Spleen (tissue), 11 donors: ENCODE measurements at regions not wholly inside any gene's neighbourhood (a gene's known extent, or its start where the extent isn't known, plus 50 kb on each side); places are given as distances from the start of the nearest gene placed in this dataset.

Experiments used
- DNase-seq: peaks from one replicate; pipeline ENCODE4 v3.0.0-alpha.2; 2020
- H3K27ac ChIP-seq, 8 donors: fragments of 200-600 bp; sonication (generic) in 7 of 8; 1 replicate in 4 of 8; 2 replicates in 4 of 8; pipeline versions ENCODE4 v1.5.0 to v1.8.0; 2016 to 2021; ENCODE audit warnings: inconsistent platforms in 4 of 8, mild to moderate bottlenecking in 4 of 8, moderate library complexity in 1 of 8
- H3K27me3 ChIP-seq, 7 donors: fragments of 200-600 bp; sonication (generic) in 6 of 7; replicated peaks in 1 of 7; 1 replicate in 4 of 7; 2 replicates in 3 of 7; pipeline versions ENCODE4 v1.5.0 to v1.8.0; 2016 to 2021; ENCODE audit warnings: inconsistent platforms in 3 of 7, mild to moderate bottlenecking in 1 of 7
- H3K36me3 ChIP-seq, 6 donors: fragments of 200-600 bp; sonication (generic) in 5 of 6; 1 replicate in 4 of 6; 2 replicates in 2 of 6; pipeline versions ENCODE4 v1.5.0 to v1.8.0; 2016 to 2021; ENCODE audit warnings: inconsistent platforms in 2 of 6
- H3K4me1 ChIP-seq, 6 donors: fragments of 200-600 bp; sonication (generic) in 5 of 6; 1 replicate in 3 of 6; 2 replicates in 3 of 6; pipeline versions ENCODE4 v1.5.0 to v1.8.0; 2016 to 2021; ENCODE audit warnings: inconsistent platforms in 3 of 6
- H3K4me3 ChIP-seq, 8 donors: fragments of 200-600 bp; sonication (generic) in 7 of 8; 1 replicate in 4 of 8; 2 replicates in 4 of 8; pipeline versions ENCODE4 v1.5.0 to v1.8.0; 2016 to 2021; ENCODE audit warnings: inconsistent platforms in 4 of 8, mild to moderate bottlenecking in 4 of 8, moderate library complexity in 2 of 8
- H3K9me3 ChIP-seq, 8 donors: fragments of 200-600 bp; sonication (generic) in 7 of 8; 1 replicate in 4 of 8; 2 replicates in 4 of 8; pipeline versions ENCODE4 v1.5.0 to v1.8.0; 2016 to 2021; ENCODE audit warnings: inconsistent platforms in 4 of 8
- CTCF ChIP-seq, 11 experiments: fragments of 200-600 bp in 7 of 11; fragments of 450-650 bp in 4 of 11; sonication (generic) in 4 of 11; IDR thresholded peaks in 8 of 11; conservative IDR thresholded peaks in 3 of 11; 1 replicate in 7 of 11; 2 replicates in 4 of 11; pipeline versions ENCODE4 v1.4.0 to v1.8.0; 2016 to 2021; ENCODE audit warnings: antibody characterized with exemption in 11 of 11, inconsistent platforms in 4 of 11, mild to moderate bottlenecking in 1 of 11
- POLR2A ChIP-seq, 3 donors: fragments of 450-650 bp; IDR thresholded peaks; one replicate each; pipeline ENCODE4 v1.5.1; 2017; ENCODE audit warnings: antibody characterized with exemption in 3 of 3, mild to moderate bottlenecking in 1 of 3
- POLR2AphosphoS5 ChIP-seq, 3 donors: sonication (generic); formaldehyde crosslinking; IDR thresholded peaks; one replicate each; pipeline ENCODE4 v1.5.1; 2017; ENCODE audit warnings: antibody characterized with exemption in 3 of 3
- WGBS, 5 donors: extraction: QIAGEN DNeasy Blood & Tissue Kit in 3 of 5; methylation state at CpG; one replicate each; pipeline versions ENCODE4 v1.1.5 to v1.1.7; 2013 to 2018; 5-methylcytosine and 5-hydroxymethylcytosine counted together
- intact Hi-C: fragments of 100-400 bp; cut with DNase I; formaldehyde crosslinking; loops from one replicate; pipeline ENCODE4 v1.15.0; 2023; ENCODE audit warnings: low total_unique reads
- donor health status: healthy with polysubstance abuse.
- donor health status: DM: no; HTN: no; CAD: no; lungs with moderate emphysema.
- donor health status: DM: no; HTN: no; CAD: no.
- donor health status: Bipolar disorder and iron deficiency.
- donor health status: healthy.
- donor health status: DM: no; HTN: no; CAD: no.
- donor health status: DM: yes; HTN: yes; CAD: no.

GRCh38 chr11:25758145-25758661 lies 573.7 kb upstream of the ANO3 start:
- Histone ChIP-seq H3K4me1 (no peaks in the 10 kb centered on the region), H3K36me3 (no peaks in the 10 kb centered on the region), H3K27ac (no peak overlapping the region), H3K4me3 (no peak overlapping the region), H3K27me3 (no peaks in the 10 kb centered on the region), H3K9me3 (peaks cover 0 to 37% (median 14%) of the 10 kb centered on the region in 8 donors)
- 82 to 89% (median 84%) methylated on average over 6 of the region's 6 CpGs for WGBS, 5 donors
- intact Hi-C loops = no loop called here
- TF ChIP-seq CTCF (IDR thresholded peaks at IDR 0.05 in 8 of 11, conservative IDR thresholded peaks at IDR 0.05 in 3 of 11) (no peak), POLR2AphosphoS5 (IDR thresholded peaks at IDR 0.05) (no peak), POLR2A (IDR thresholded peaks at IDR 0.05) (no peak)
- no peak for DNase-seq

- TF ChIP-seq CTCF (IDR thresholded peaks at IDR 0.05 in 8 of 11, conservative IDR thresholded peaks at IDR 0.05 in 3 of 11) = no peak
- Histone ChIP-seq H3K4me3 (no peak overlapping the region), H3K27me3 (no peaks in the 10 kb centered on the region), H3K4me1 (no peaks in the 10 kb centered on the region), H3K9me3 (peaks cover 0 to 17% (median 0%) of the 10 kb centered on the region in 8 donors), H3K36me3 (no peaks in the 10 kb centered on the region), H3K27ac (no peak overlapping the region)
- intact Hi-C loops = no loop called here
- WGBS, 5 donors = 61 to 83% (median 73%) methylated on average over 4 of the region's 4 CpGs
- DNase-seq = no peak
These were observed 565.5 kb upstream of the ANO3 start for GRCh38 chr11:25766332-25767015.

DNA sequence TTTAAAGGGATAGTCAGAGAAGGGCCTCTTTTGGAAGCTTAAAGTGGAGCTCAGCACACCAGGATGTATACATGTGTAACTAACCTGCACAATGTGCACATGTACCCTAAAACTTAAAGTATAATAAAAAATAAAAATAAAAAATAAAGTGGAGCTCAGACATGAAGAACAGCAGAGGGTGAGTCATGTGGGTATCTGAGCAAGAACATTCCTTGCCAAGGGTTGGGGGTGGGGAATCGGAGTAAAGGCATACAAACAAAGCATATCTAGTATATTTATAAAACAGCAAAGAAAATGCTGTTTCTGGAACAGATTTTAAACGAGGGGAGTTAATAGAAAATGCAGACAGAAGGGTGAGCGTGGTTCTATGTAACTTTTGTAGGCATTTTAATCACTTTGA lies 562.6 kb upstream of the ANO3 start:
- Histone ChIP-seq H3K4me1 (no peaks in the 10 kb centered on the region), H3K4me3 (no peak overlapping the region), H3K36me3 (no peaks in the 10 kb centered on the region), H3K27me3 (no peaks in the 10 kb centered on the region), H3K9me3 (no peaks in the 10 kb centered on the region), H3K27ac (no peak overlapping the region)
- intact Hi-C loops = no loop called here
- DNase-seq = no peak
- WGBS, 5 donors = 62 to 75% (median 64%) methylated on average over 3 of the region's 3 CpGs
- TF ChIP-seq POLR2A (IDR thresholded peaks at IDR 0.05) (no peak), CTCF (IDR thresholded peaks at IDR 0.05 in 8 of 11, conservative IDR thresholded peaks at IDR 0.05 in 3 of 11) (no peak)

- Histone ChIP-seq H3K36me3 (no peaks in the 10 kb centered on the region), H3K4me1 (no peaks in the 10 kb centered on the region), H3K27me3 (no peaks in the 10 kb centered on the region), H3K4me3 (no peak overlapping the region), H3K27ac (no peak overlapping the region), H3K9me3 (no peaks in the 10 kb centered on the region)
- DNase-seq = no peak
- intact Hi-C loops = no loop called here
- 46 to 88% (median 51%) methylated on average over 4 of the region's 4 CpGs for WGBS, 5 donors
- TF ChIP-seq CTCF (IDR thresholded peaks at IDR 0.05 in 8 of 11, conservative IDR thresholded peaks at IDR 0.05 in 3 of 11) (no peak), POLR2A (IDR thresholded peaks at IDR 0.05) (no peak), POLR2AphosphoS5 (IDR thresholded peaks at IDR 0.05) (no peak)
These were observed 560.3 kb upstream of the ANO3 start for GRCh38 chr11:25771605-25772004.
